Activated CD4-positive, alpha-beta T cell treated with anti-CD3 and anti-CD28 coated beads for 36 hours (primary cell): ENCODE measurements at regions not wholly inside any gene's neighbourhood (a gene's known extent, or its start where the extent isn't known, plus 50 kb on each side); places are given as distances from the start of the nearest gene placed in this dataset.

Source experiments
- ATAC-seq: fragments of 200-7000 bp; cut with Tn5 transposase; one replicate; pipeline ENCODE4 v1.10.0; 2021; ENCODE audit warnings: mild to moderate bottlenecking, moderate library complexity
- CTCF ChIA-PET: fragments of 350-600 bp; sonication (Branson Sonifier 250); formaldehyde crosslinking; loops from one replicate; lab custom pipeline; 2021; ENCODE audit warnings: antibody characterized with exemption; lab: Charles Lee
- POLR2A ChIA-PET: fragments of 350-600 bp; sonication (Branson Sonifier 250); formaldehyde crosslinking; loops from one replicate; lab custom pipeline; 2021; ENCODE audit warnings: antibody characterized with exemption, inconsistent platforms; lab: Charles Lee
- DNase-seq: peaks from one replicate; pipeline ENCODE4 v3.0.0-alpha.2; 2020
- H3K27ac Mint-ChIP-seq: one replicate; pipeline ENCODE4 v1.8.0; 2021; ENCODE audit warnings: mixed read lengths
- H3K27me3 Mint-ChIP-seq: one replicate; pipeline ENCODE4 v1.8.0; 2021; ENCODE audit warnings: mixed read lengths
- H3K36me3 Mint-ChIP-seq: one replicate; pipeline ENCODE4 v1.8.0; 2021; ENCODE audit warnings: low read depth, mixed read lengths
- H3K4me1 Mint-ChIP-seq: one replicate; pipeline ENCODE4 v1.8.0; 2021; ENCODE audit warnings: mixed read lengths
- H3K4me3 Mint-ChIP-seq: one replicate; pipeline ENCODE4 v1.8.0; 2021; ENCODE audit warnings: mild to moderate bottlenecking, moderate library complexity, mixed read lengths
- H3K9me3 Mint-ChIP-seq: one replicate; pipeline ENCODE4 v1.8.0; 2021; ENCODE audit warnings: low read depth, mixed read lengths
- intact Hi-C, 2 experiments: fragments of 100-400 bp; cut with DNase I in 1 of 2; cut with micrococcal nuclease in 1 of 2; formaldehyde crosslinking; loops; one replicate each; pipeline versions ENCODE4 v1.14.2 to v1.15.1; 2022 to 2024; cut with DNase I, micrococcal nuclease

GRCh38 chr13:30108913-30109237 lies 198.5 kb downstream of the KATNAL1 start:
- Mint-ChIP-seq H3K27me3 (no peaks in the 10 kb centered on the region), H3K4me1 (peaks cover 13% of the 10 kb centered on the region), H3K4me3 (no peak overlapping the region), H3K27ac (no peak overlapping the region), H3K9me3 (no peaks in the 10 kb centered on the region), H3K36me3 (no peaks in the 10 kb centered on the region)
- ChIA-PET POLR2A (no interaction called here), CTCF (interaction anchor here (0.6 to 10.1 kb wide), 7 partner anchors 17 to 337 kb away, joined by 3 to 178 read pairs (median 3); no protein-coding TSS in a partner anchor)
- ATAC-seq (no peak), DNase-seq (no peak)
- intact Hi-C loops, result no loop called here

- no peak for ATAC-seq
Measured at GRCh38 chr13:30108216-30108912, 199.0 kb downstream of the KATNAL1 start.

GRCh38 chr13:30107521-30108136 lies 199.7 kb downstream of the KATNAL1 start:
- ATAC-seq, result no peak

More at GRCh38 chr13:30108216-30108912, 199.0 kb downstream of the KATNAL1 start:
- ChIA-PET CTCF (interaction anchor here (0.6 to 10.1 kb wide), 4 partner anchors 184 to 336 kb away, joined by 3 to 178 read pairs (median 3); no protein-coding TSS in a partner anchor), POLR2A (no interaction called here)
- peaks cover 11% of the 10 kb centered on the region for H3K4me1 Mint-ChIP-seq
- H3K9me3 Mint-ChIP-seq, result no peaks in the 10 kb centered on the region
- H3K27ac Mint-ChIP-seq, result no peak overlapping the region
- no peaks in the 10 kb centered on the region for H3K27me3 Mint-ChIP-seq
- intact Hi-C loops, result no loop called here
- H3K36me3 Mint-ChIP-seq, result no peaks in the 10 kb centered on the region
- no peak for DNase-seq
- no peak overlapping the region for H3K4me3 Mint-ChIP-seq

DNA sequence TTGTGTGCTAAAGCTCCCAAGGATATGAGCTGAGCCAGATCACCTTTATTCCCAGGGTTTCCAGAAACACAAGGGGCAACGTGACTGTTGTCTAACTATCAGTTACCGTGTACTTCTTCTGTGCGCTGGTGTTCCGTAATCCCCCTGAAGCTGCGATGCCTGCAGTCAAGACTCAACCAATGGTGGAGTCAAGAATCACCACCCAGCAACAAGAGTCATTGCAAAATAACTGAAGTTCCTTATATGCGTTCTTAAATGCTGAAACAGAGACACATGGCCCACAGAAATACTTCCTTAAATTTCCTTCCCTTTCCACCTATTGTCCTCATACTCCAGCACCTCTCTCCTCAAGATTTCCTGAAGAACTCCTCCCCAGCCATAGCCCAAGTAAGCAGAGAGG lies 200.2 kb downstream of the KATNAL1 start:
- no peaks in the 10 kb centered on the region for H3K9me3 Mint-ChIP-seq
- ChIA-PET POLR2A (no interaction called here), CTCF (interaction anchor here (10.1 kb wide), 1 partner anchor 335 kb away, joined by 178 read pairs; no protein-coding TSS in a partner anchor)
- intact Hi-C loops, result no loop called here
- no peak overlapping the region for H3K4me3 Mint-ChIP-seq
- no peaks in the 10 kb centered on the region for H3K36me3 Mint-ChIP-seq
- DNase-seq (no peak), ATAC-seq (no peak)
- no peak overlapping the region for H3K27ac Mint-ChIP-seq
- H3K27me3 Mint-ChIP-seq, result no peaks in the 10 kb centered on the region
- no peaks in the 10 kb centered on the region for H3K4me1 Mint-ChIP-seq

More at GRCh38 chr13:30107521-30108136, 199.7 kb downstream of the KATNAL1 start:
- Mint-ChIP-seq H3K27ac (no peak overlapping the region), H3K4me3 (no peak overlapping the region), H3K36me3 (no peaks in the 10 kb centered on the region), H3K9me3 (no peaks in the 10 kb centered on the region), H3K4me1 (peaks cover 5% of the 10 kb centered on the region), H3K27me3 (no peaks in the 10 kb centered on the region)
- ChIA-PET CTCF (interaction anchor here (10.1 kb wide), 1 partner anchor 335 kb away, joined by 178 read pairs; no protein-coding TSS in a partner anchor), POLR2A (no interaction called here)
- intact Hi-C loops, result no loop called here
- no peak for DNase-seq

- DNase-seq (no peak), ATAC-seq (no peak)
- Mint-ChIP-seq H3K4me1 (no peaks in the 10 kb centered on the region), H3K27me3 (no peaks in the 10 kb centered on the region), H3K36me3 (no peaks in the 10 kb centered on the region), H3K27ac (no peak overlapping the region), H3K4me3 (no peak overlapping the region), H3K9me3 (no peaks in the 10 kb centered on the region)
- ChIA-PET CTCF (interaction anchor here (1.3 to 2.7 kb wide), 3 partner anchors 7 to 27 kb away, joined by 4 to 13 read pairs (median 7); no protein-coding TSS in a partner anchor), POLR2A (no interaction called here)
- intact Hi-C loops, result no loop called here
Measured at GRCh38 chr13:30105381-30105780, 202.0 kb downstream of the KATNAL1 start.

- intact Hi-C loops, result no loop called here
- POLR2A ChIA-PET, result no interaction called here
Measured at GRCh38 chr13:30103161-30103840, 204.1 kb downstream of the KATNAL1 start.

GRCh38 chr13:30100226-30100625 lies 207.1 kb downstream of the KATNAL1 start:
- intact Hi-C loops, result no loop called here
- DNase-seq (no peak), ATAC-seq (no peak)
- Mint-ChIP-seq H3K27me3 (no peaks in the 10 kb centered on the region), H3K4me3 (no peak overlapping the region), H3K4me1 (no peaks in the 10 kb centered on the region), H3K36me3 (no peaks in the 10 kb centered on the region), H3K9me3 (no peaks in the 10 kb centered on the region), H3K27ac (no peak overlapping the region)
- POLR2A ChIA-PET, result no interaction called here
- CTCF ChIA-PET, result interaction anchor here (1.3 to 1.4 kb wide), 2 partner anchors 12 to 15 kb away, joined by 7 read pairs; no protein-coding TSS in a partner anchor

More at GRCh38 chr13:30103161-30103840, 204.1 kb downstream of the KATNAL1 start:
- Mint-ChIP-seq H3K4me1 (no peaks in the 10 kb centered on the region), H3K27ac (no peak overlapping the region), H3K27me3 (no peaks in the 10 kb centered on the region), H3K9me3 (no peaks in the 10 kb centered on the region), H3K4me3 (no peak overlapping the region), H3K36me3 (no peaks in the 10 kb centered on the region)
- CTCF ChIA-PET, result interaction anchor here (0.6 to 2.7 kb wide), 3 partner anchors 9 to 333 kb away, joined by 3 to 13 read pairs (median 3); no protein-coding TSS in a partner anchor
- ATAC-seq, result no peak
- no peak for DNase-seq

GRCh38 chr13:30097701-30098100 lies 209.7 kb downstream of the KATNAL1 start:
- ChIA-PET CTCF (interaction anchor here (0.9 to 1.3 kb wide), 3 partner anchors 14 to 34 kb away, joined by 3 to 7 read pairs (median 3); no protein-coding TSS in a partner anchor), POLR2A (interaction anchor here (0.6 kb wide), 1 partner anchor 162 kb away, joined by 7 read pairs; no protein-coding TSS in a partner anchor)
- H3K4me3 Mint-ChIP-seq, result no peak overlapping the region
- DNase-seq (no peak), ATAC-seq (no peak)
- no peaks in the 10 kb centered on the region for H3K9me3 Mint-ChIP-seq
- no peaks in the 10 kb centered on the region for H3K4me1 Mint-ChIP-seq
- intact Hi-C loops, result no loop called here
- no peak overlapping the region for H3K27ac Mint-ChIP-seq
- H3K27me3 Mint-ChIP-seq, result no peaks in the 10 kb centered on the region
- H3K36me3 Mint-ChIP-seq, result no peaks in the 10 kb centered on the region

DNA sequence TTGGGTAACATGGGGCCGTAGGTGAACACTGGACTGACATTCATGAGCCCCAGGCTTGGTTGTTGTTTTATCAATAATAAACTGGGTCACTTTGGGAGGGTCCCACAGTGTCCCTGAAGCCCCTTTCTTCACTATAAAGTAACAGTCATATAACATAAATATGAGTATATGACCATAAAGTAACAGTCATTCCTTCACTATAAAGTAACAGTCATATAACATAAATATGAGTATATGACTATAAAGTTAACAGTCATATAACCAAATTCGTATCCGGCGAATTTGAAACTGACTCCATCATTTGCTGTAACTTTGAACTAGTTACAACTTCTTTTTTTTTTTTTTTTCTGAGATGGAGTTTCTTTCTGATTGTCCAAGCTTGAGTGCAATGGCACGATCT lies 210.3 kb downstream of the KATNAL1 start:
- no peaks in the 10 kb centered on the region for H3K27me3 Mint-ChIP-seq
- CTCF ChIA-PET, result interaction anchor here (0.9 to 1.0 kb wide), 2 partner anchors 14 to 35 kb away, joined by 3 read pairs; no protein-coding TSS in a partner anchor
- ATAC-seq (peak; percentile 44), DNase-seq (no peak)
- POLR2A ChIA-PET, result interaction anchor here (0.6 kb wide), 1 partner anchor 161 kb away, joined by 7 read pairs; no protein-coding TSS in a partner anchor
- no peak overlapping the region for H3K4me3 Mint-ChIP-seq
- no peaks in the 10 kb centered on the region for H3K9me3 Mint-ChIP-seq
- H3K36me3 Mint-ChIP-seq, result no peaks in the 10 kb centered on the region
- intact Hi-C loops, result no loop called here
- H3K4me1 Mint-ChIP-seq, result no peaks in the 10 kb centered on the region
- H3K27ac Mint-ChIP-seq, result no peak overlapping the region

GRCh38 chr13:30094015-30094414 lies 213.3 kb downstream of the KATNAL1 start:
- CTCF ChIA-PET, result no interaction called here
- no peaks in the 10 kb centered on the region for H3K27me3 Mint-ChIP-seq
- no peaks in the 10 kb centered on the region for H3K36me3 Mint-ChIP-seq
- DNase-seq (no peak), ATAC-seq (no peak)
- no peaks in the 10 kb centered on the region for H3K4me1 Mint-ChIP-seq
- intact Hi-C loops, result no loop called here
- no peak overlapping the region for H3K27ac Mint-ChIP-seq
- H3K9me3 Mint-ChIP-seq, result no peaks in the 10 kb centered on the region
- H3K4me3 Mint-ChIP-seq, result no peak overlapping the region
- POLR2A ChIA-PET, result no interaction called here

- Mint-ChIP-seq H3K4me1 (no peaks in the 10 kb centered on the region), H3K27me3 (no peaks in the 10 kb centered on the region), H3K36me3 (no peaks in the 10 kb centered on the region), H3K9me3 (no peaks in the 10 kb centered on the region), H3K27ac (no peak overlapping the region), H3K4me3 (no peak overlapping the region)
- no peak for ATAC-seq
- intact Hi-C loops, result no loop called here
- no peak for DNase-seq
- ChIA-PET CTCF (no interaction called here), POLR2A (no interaction called here)
Measured at GRCh38 chr13:30093236-30093635, 214.1 kb downstream of the KATNAL1 start.
